ENCODE measurements at regions not wholly inside any gene's neighbourhood (a gene's known extent, or its start where the extent isn't known, plus 50 kb on each side); places are given as distances from the start of the nearest gene placed in this dataset.

GRCh38 chr3:144173491-144173890, 201.9 kb downstream of the DIPK2A start:
- TF ChIP-seq, protein P1, sequence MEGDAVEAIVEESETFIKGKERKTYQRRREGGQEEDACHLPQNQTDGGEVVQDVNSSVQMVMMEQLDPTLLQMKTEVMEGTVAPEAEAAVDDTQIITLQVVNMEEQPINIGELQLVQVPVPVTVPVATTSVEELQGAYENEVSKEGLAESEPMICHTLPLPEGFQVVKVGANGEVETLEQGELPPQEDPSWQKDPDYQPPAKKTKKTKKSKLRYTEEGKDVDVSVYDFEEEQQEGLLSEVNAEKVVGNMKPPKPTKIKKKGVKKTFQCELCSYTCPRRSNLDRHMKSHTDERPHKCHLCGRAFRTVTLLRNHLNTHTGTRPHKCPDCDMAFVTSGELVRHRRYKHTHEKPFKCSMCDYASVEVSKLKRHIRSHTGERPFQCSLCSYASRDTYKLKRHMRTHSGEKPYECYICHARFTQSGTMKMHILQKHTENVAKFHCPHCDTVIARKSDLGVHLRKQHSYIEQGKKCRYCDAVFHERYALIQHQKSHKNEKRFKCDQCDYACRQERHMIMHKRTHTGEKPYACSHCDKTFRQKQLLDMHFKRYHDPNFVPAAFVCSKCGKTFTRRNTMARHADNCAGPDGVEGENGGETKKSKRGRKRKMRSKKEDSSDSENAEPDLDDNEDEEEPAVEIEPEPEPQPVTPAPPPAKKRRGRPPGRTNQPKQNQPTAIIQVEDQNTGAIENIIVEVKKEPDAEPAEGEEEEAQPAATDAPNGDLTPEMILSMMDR (IDR thresholded peaks at IDR 0.05) = no peak
- TF ChIP-seq POLR2A (IDR thresholded peaks at IDR 0.05) = no peak
